Ishikawa (cell line): ENCODE measurements at regions not wholly inside any gene's neighbourhood (a gene's known extent, or its start where the extent isn't known, plus 50 kb on each side); places are given as distances from the start of the nearest gene placed in this dataset.

ENCODE experiments used
- CEBPB ChIP-seq: IDR thresholded peaks from 2 replicates; pipeline ENCODE4 v1.6.1; 2012
- CREB1 ChIP-seq: IDR thresholded peaks from 2 replicates; pipeline ENCODE4 v1.6.1; 2012; ENCODE audit warnings: low read depth
- EGR1 ChIP-seq: IDR thresholded peaks from 2 replicates; pipeline ENCODE4 v1.6.1; 2012
- EP300 ChIP-seq: IDR thresholded peaks from 2 replicates; pipeline ENCODE4 v1.6.1; 2012; ENCODE audit warnings: borderline replicate concordance
- FOXM1 ChIP-seq: IDR thresholded peaks from 2 replicates; pipeline ENCODE4 v1.6.1; 2012; ENCODE audit warnings: low read depth, borderline replicate concordance
- NFIC ChIP-seq: IDR thresholded peaks from 2 replicates; pipeline ENCODE4 v1.6.1; 2012
- RAD21 ChIP-seq: IDR thresholded peaks from 2 replicates; pipeline ENCODE4 v1.6.1; 2012; ENCODE audit warnings: low read depth
- TAF1 ChIP-seq: IDR thresholded peaks from 2 replicates; pipeline ENCODE4 v1.6.1; 2012; ENCODE audit warnings: low read depth, mild to moderate bottlenecking
- TCF12 ChIP-seq: IDR thresholded peaks from 2 replicates; pipeline ENCODE4 v1.6.1; 2012; ENCODE audit warnings: low read depth
- TEAD4 ChIP-seq: IDR thresholded peaks from 2 replicates; pipeline ENCODE4 v1.6.1; 2012
- YY1 ChIP-seq: IDR thresholded peaks from 2 replicates; pipeline ENCODE4 v1.6.1; 2012; ENCODE audit warnings: low read depth
- ZBTB7A ChIP-seq: IDR thresholded peaks from 2 replicates; pipeline ENCODE4 v1.6.1; 2012; ENCODE audit warnings: low read depth
- TF ChIP-seq, protein P1 (sequence below): IDR thresholded peaks from 2 replicates; pipeline ENCODE4 v1.6.1; 2012; ENCODE audit warnings: low read depth, mild to moderate bottlenecking
- TF ChIP-seq, protein P2 (sequence below): IDR thresholded peaks from 2 replicates; pipeline ENCODE4 v1.6.1; 2012
- TF ChIP-seq, protein P3 (sequence below): IDR thresholded peaks from 2 replicates; pipeline ENCODE4 v1.6.1; 2012

GRCh38 chr2:21591926-21592325 is 468.2 kb downstream of the TDRD15 start:
- TF ChIP-seq ZBTB7A (no peak), RAD21 (no peak), YY1 (no peak)
- TF ChIP-seq, protein P1, sequence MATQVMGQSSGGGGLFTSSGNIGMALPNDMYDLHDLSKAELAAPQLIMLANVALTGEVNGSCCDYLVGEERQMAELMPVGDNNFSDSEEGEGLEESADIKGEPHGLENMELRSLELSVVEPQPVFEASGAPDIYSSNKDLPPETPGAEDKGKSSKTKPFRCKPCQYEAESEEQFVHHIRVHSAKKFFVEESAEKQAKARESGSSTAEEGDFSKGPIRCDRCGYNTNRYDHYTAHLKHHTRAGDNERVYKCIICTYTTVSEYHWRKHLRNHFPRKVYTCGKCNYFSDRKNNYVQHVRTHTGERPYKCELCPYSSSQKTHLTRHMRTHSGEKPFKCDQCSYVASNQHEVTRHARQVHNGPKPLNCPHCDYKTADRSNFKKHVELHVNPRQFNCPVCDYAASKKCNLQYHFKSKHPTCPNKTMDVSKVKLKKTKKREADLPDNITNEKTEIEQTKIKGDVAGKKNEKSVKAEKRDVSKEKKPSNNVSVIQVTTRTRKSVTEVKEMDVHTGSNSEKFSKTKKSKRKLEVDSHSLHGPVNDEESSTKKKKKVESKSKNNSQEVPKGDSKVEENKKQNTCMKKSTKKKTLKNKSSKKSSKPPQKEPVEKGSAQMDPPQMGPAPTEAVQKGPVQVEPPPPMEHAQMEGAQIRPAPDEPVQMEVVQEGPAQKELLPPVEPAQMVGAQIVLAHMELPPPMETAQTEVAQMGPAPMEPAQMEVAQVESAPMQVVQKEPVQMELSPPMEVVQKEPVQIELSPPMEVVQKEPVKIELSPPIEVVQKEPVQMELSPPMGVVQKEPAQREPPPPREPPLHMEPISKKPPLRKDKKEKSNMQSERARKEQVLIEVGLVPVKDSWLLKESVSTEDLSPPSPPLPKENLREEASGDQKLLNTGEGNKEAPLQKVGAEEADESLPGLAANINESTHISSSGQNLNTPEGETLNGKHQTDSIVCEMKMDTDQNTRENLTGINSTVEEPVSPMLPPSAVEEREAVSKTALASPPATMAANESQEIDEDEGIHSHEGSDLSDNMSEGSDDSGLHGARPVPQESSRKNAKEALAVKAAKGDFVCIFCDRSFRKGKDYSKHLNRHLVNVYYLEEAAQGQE = no peak

DNA sequence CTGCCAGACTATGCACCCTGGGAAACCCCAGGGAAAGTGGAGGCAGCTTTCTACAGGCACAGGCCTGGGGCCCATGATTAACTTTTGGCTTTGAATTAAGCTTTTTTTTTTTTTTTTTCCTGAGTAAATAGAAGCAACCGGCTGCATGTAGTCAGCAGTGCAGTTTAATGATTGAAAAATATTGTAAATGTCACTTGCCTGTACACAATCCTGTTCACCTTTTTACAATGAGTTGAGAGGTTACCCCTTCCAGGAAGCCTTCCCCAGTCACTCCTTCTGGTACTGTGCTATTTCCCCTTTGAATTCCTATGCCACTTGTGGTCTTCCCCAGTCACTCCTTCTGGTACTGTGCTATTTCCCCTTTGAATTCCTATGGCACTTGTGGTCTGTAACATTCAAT is 475.6 kb downstream of the TDRD15 start:
- TF ChIP-seq CEBPB (no peak), CREB1 (no peak), EGR1 (no peak), TCF12 (no peak), TAF1 (no peak), RAD21 (no peak), TEAD4 (no peak), ZBTB7A (no peak), EP300 (no peak), NFIC (no peak), YY1 (no peak), FOXM1 (no peak)
- TF ChIP-seq, protein P2, sequence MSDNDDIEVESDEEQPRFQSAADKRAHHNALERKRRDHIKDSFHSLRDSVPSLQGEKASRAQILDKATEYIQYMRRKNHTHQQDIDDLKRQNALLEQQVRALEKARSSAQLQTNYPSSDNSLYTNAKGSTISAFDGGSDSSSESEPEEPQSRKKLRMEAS = no peak
- TF ChIP-seq, protein P1 = no peak
- TF ChIP-seq, protein P3, sequence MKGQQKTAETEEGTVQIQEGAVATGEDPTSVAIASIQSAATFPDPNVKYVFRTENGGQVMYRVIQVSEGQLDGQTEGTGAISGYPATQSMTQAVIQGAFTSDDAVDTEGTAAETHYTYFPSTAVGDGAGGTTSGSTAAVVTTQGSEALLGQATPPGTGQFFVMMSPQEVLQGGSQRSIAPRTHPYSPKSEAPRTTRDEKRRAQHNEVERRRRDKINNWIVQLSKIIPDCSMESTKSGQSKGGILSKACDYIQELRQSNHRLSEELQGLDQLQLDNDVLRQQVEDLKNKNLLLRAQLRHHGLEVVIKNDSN = no peak

- TF ChIP-seq CEBPB (no peak), ZBTB7A (no peak), YY1 (no peak), NFIC (no peak), CREB1 (no peak), RAD21 (no peak), TCF12 (no peak)
- TF ChIP-seq, protein P2 = no peak
- TF ChIP-seq, protein P3 = no peak
Observed at GRCh38 chr2:21602789-21603188, 479.0 kb downstream of the TDRD15 start.

GRCh38 chr2:21607572-21607971 is 483.8 kb downstream of the TDRD15 start:
- no peak for TF ChIP-seq CREB1
- no peak for TF ChIP-seq EP300
- TF ChIP-seq RAD21 = no peak
- no peak for TF ChIP-seq TAF1
- TF ChIP-seq, protein P3 = no peak

- TF ChIP-seq CEBPB = no peak
- TF ChIP-seq RAD21 = no peak
- no peak for TF ChIP-seq YY1
- TF ChIP-seq CREB1 = no peak
- no peak for TF ChIP-seq TCF12
- no peak for TF ChIP-seq TEAD4
- no peak for TF ChIP-seq EP300
- no peak for TF ChIP-seq NFIC
Observed at GRCh38 chr2:21610304-21610703, 486.5 kb downstream of the TDRD15 start.

DNA sequence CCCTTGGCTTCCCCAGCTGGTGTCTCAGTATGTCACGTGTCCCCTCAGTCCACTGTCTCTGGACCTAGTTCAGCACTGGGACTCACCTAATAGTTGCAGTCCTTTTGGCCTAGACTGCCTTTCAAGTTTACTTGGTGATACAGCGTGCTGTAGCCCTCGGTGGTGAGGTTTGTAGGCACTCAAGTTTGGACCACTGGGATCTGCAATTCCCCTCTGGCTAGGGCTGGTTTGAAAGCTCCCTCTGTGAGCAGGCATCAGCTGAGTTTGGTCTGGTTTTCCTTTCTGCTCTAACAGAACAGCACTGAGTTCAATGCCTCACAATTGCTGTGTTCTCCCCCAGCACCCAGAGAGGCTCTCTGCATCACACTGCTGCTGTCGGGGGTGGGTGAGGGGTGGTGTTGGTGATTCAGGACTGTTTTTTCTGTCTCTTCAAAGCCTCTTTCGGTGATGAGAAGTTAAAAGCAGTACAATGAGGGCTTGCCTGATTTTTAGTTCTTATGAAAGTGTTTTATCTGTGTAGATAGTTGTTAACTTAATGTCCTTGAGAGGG is 494.2 kb downstream of the TDRD15 start:
- TF ChIP-seq CREB1 (no peak), FOXM1 (no peak), TAF1 (no peak), CEBPB (no peak), EGR1 (no peak), TEAD4 (no peak), YY1 (no peak), NFIC (no peak), ZBTB7A (no peak), TCF12 (no peak), RAD21 (no peak), EP300 (no peak)
- TF ChIP-seq, protein P1 = no peak
- TF ChIP-seq, protein P2 = no peak
- TF ChIP-seq, protein P3 = no peak
